ENCODE measurements at regions not wholly inside any gene's neighbourhood (a gene's known extent, or its start where the extent isn't known, plus 50 kb on each side); places are given as distances from the start of the nearest gene placed in this dataset.

DNA sequence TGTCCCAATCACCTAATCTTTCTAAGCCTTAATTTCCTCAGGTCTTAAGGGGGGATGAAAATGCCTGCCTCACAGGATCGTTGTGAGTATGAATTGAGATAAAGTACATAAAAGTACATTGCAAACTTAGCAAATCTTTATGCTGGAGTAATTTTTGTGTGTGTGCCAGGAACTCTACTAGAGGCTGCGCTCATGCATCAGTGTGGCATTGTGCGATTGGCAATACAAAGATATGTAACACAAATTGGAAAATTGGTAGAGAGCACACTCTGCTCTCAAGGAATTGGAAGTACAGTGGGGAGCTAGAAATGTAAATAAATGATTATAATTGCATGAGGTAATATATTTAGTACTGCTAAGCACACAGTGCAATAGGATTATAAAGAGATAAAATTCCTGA, 398.3 kb downstream of the DUSP10 start:
- POLR2A ChIA-PET = no interaction called here
- WGBS (ENCODE audit: low lambda C conversion rate) = 75% methylated on average over 3 of the region's 3 CpGs
- DNase-seq = no peak

DNA sequence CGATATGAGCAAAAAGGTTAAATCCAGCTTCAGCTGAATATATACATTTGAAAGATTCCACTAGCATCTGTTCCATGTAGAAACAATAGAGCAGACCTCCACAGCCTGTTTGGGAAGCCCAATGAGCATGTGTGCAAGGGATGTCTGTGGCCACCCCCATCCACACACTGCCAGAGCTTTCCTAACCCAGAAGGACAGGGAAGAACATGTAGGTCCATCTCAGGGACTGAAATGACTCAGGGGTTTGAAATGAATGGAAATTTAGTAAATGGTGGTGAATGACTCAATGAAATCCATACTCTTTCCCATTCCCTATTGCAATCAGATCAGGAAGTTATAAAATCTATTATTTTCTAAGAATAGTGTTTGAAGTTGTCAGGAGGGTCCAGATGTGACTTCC, 397.2 kb downstream of the DUSP10 start:
- ChIA-PET CTCF (no interaction called here), POLR2A (no interaction called here)
- Histone ChIP-seq H3K9me3 (no peaks in the 10 kb centered on the region), H3K4me1 (ENCODE audit: control insufficient read depth in 1 of 2, insufficient read depth in 2 of 2, low read depth in 1 of 2, low read length in 1 of 2) (peaks cover 0 to 6% of the 10 kb centered on the region in 2 experiments; a peak in 2 of 4 replicates), H4K20me1 (ENCODE audit: insufficient read depth) (no peaks in the 10 kb centered on the region), H3K79me2 (ENCODE audit: insufficient read depth) (no peaks in the 10 kb centered on the region), H3K27ac (ENCODE audit: low read depth in 2 of 2, low read length in 1 of 2) (no peak overlapping the region), H3K36me3 (replicated peaks in 1 of 2; ENCODE audit: control insufficient read depth in 1 of 2, insufficient read depth in 2 of 2, low read length in 1 of 2) (no peaks in the 10 kb centered on the region), H3K4me2 (no peak overlapping the region), H3K27me3 (ENCODE audit: insufficient read depth) (no peaks in the 10 kb centered on the region), H2AFZ (ENCODE audit: low read depth) (peak overlapping the region; percentile 43; the same call in 1 of the 2 replicates), H3K4me3 (ENCODE audit: low read depth in 2 of 2, low read length in 1 of 2) (no peak overlapping the region), H3K9ac (no peak overlapping the region), H3K9me2 (no peaks in the 10 kb centered on the region), H3F3A (replicated peaks; ENCODE audit: insufficient read depth) (no peaks in the 10 kb centered on the region)
- 42% methylated on average over 1 of the region's 1 CpG for WGBS (ENCODE audit: low lambda C conversion rate)
- DNase-seq = no peak
- TF ChIP-seq JUND (IDR thresholded peaks at IDR 0.05) (peak; percentile 20; the same call in 1 of the 2 replicates), RAD21 (IDR thresholded peaks at IDR 0.05; ENCODE audit: low read length) (no peak), FOSL2 (IDR thresholded peaks at IDR 0.05; ENCODE audit: borderline replicate concordance, low read depth) (peak; percentile 18; the same call in 1 of the 2 replicates)
- TF ChIP-seq, protein P1, sequence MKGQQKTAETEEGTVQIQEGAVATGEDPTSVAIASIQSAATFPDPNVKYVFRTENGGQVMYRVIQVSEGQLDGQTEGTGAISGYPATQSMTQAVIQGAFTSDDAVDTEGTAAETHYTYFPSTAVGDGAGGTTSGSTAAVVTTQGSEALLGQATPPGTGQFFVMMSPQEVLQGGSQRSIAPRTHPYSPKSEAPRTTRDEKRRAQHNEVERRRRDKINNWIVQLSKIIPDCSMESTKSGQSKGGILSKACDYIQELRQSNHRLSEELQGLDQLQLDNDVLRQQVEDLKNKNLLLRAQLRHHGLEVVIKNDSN (IDR thresholded peaks at IDR 0.05; ENCODE audit: borderline replicate concordance, low read depth) = no peak

More for the DNA sequence above, 398.3 kb downstream of the DUSP10 start:
- Histone ChIP-seq H3K4me1 (ENCODE audit: control insufficient read depth in 1 of 2, insufficient read depth in 2 of 2, low read depth in 1 of 2, low read length in 1 of 2) (peaks cover 0 to 6% of the 10 kb centered on the region in 2 experiments; a peak in 2 of 4 replicates), H3K79me2 (ENCODE audit: insufficient read depth) (no peaks in the 10 kb centered on the region), H3K4me3 (ENCODE audit: low read depth in 2 of 2, low read length in 1 of 2) (no peak overlapping the region), H3F3A (replicated peaks; ENCODE audit: insufficient read depth) (no peaks in the 10 kb centered on the region), H3K9ac (no peak overlapping the region), H2AFZ (ENCODE audit: low read depth) (no peak overlapping the region), H4K20me1 (ENCODE audit: insufficient read depth) (no peaks in the 10 kb centered on the region), H3K9me2 (no peaks in the 10 kb centered on the region), H3K4me2 (no peak overlapping the region), H3K9me3 (no peaks in the 10 kb centered on the region), H3K27me3 (ENCODE audit: insufficient read depth) (no peaks in the 10 kb centered on the region), H3K36me3 (replicated peaks in 1 of 2; ENCODE audit: control insufficient read depth in 1 of 2, insufficient read depth in 2 of 2, low read length in 1 of 2) (no peaks in the 10 kb centered on the region), H3K27ac (ENCODE audit: low read depth in 2 of 2, low read length in 1 of 2) (no peak overlapping the region)
- CTCF ChIA-PET = interaction anchor here (1.2 kb wide), 1 partner anchor 80 kb away, joined by 3 read pairs; no protein-coding TSS in a partner anchor
- TF ChIP-seq RCOR1 (IDR thresholded peaks at IDR 0.05; ENCODE audit: low read length) = no peak
- TF ChIP-seq ELF1 (IDR thresholded peaks at IDR 0.05) = no peak
- TF ChIP-seq MEF2A (IDR thresholded peaks at IDR 0.05; ENCODE audit: borderline replicate concordance, low read depth) = no peak
- no peak for TF ChIP-seq FOSL2 (IDR thresholded peaks at IDR 0.05; ENCODE audit: borderline replicate concordance, low read depth)
- TF ChIP-seq SIN3A (IDR thresholded peaks at IDR 0.05; ENCODE audit: borderline replicate concordance, low read depth, low read length) = no peak
- TF ChIP-seq FOXM1 (IDR thresholded peaks at IDR 0.05; ENCODE audit: low read depth) = no peak
- TF ChIP-seq EP300 (IDR thresholded peaks at IDR 0.05; ENCODE audit: borderline replicate concordance in 1 of 2, low read depth in 1 of 2, low read length in 1 of 2) = no peak
- no peak for TF ChIP-seq SMC3 (IDR thresholded peaks at IDR 0.05; ENCODE audit: low read depth, low read length)
- TF ChIP-seq TCF12 (IDR thresholded peaks at IDR 0.05) = no peak
- TF ChIP-seq, protein P2, sequence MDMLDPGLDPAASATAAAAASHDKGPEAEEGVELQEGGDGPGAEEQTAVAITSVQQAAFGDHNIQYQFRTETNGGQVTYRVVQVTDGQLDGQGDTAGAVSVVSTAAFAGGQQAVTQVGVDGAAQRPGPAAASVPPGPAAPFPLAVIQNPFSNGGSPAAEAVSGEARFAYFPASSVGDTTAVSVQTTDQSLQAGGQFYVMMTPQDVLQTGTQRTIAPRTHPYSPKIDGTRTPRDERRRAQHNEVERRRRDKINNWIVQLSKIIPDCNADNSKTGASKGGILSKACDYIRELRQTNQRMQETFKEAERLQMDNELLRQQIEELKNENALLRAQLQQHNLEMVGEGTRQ (IDR thresholded peaks at IDR 0.05; ENCODE audit: borderline replicate concordance, low read depth, low read length) = no peak
